Brain microvascular endothelial cell (primary cell): ENCODE measurements at regions not wholly inside any gene's neighbourhood (a gene's known extent, or its start where the extent isn't known, plus 50 kb on each side); places are given as distances from the start of the nearest gene placed in this dataset.

Source experiments
- DNase-seq: peaks from one replicate; pipeline ENCODE4 v3.0.0-alpha.2; 2020
- H3K27ac ChIP-seq: fragments of 250-450 bp; sonication (Bioruptor Pico); 2 replicates; pipeline ENCODE4 v1.5.1; 2020; ENCODE audit warnings: mild to moderate bottlenecking, moderate library complexity
- H3K27me3 ChIP-seq: fragments of 250-450 bp; sonication (Bioruptor Pico); replicated peaks from 2 replicates; pipeline ENCODE4 v1.5.1; 2020; ENCODE audit warnings: mild to moderate bottlenecking
- H3K36me3 ChIP-seq: fragments of 250-450 bp; sonication (Bioruptor Pico); replicated peaks from 2 replicates; pipeline ENCODE4 v1.5.1; 2020; ENCODE audit warnings: mild to moderate bottlenecking
- H3K4me3 ChIP-seq: 2 replicates; pipeline ENCODE4 v1.5.1; 2011; ENCODE audit warnings: low read depth, mild to moderate bottlenecking, control low read depth, low read length, moderate library complexity
- in situ Hi-C: cut with HindIII; loops from 2 replicates; pipeline ENCODE4 v1.10.0; 2017; ENCODE audit warnings: low sequenced_read_pairs, low pct_ligation_motif_present
- TF ChIP-seq, protein P1 (sequence below): IDR thresholded peaks from 2 replicates; pipeline ENCODE4 v1.5.1; 2011; ENCODE audit warnings: low read depth, mild to moderate bottlenecking, moderate library complexity, low read length, control low read depth, inconsistent platforms; ENCODE audit errors: missing control alignments

DNA sequence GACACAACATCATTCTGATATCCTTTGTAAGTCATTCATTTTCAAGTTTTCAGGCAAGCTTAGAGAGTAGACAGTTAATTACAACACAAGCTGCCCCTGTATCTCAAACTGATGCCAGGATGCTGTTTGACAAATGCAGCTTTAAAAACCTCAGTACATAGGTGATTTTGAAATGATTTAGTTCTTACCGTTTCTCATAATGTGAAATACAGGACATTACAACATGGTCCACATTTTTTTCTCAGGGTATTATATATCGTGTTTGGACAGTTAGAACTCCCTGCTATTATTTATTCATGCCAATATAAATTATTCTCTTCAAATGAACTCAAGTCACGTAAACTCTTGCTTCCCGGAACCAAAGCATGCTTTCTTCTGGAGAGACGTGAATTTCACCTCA is 1013.9 kb downstream of the EPHA3 start:
- Histone ChIP-seq H3K4me3 (no peak overlapping the region), H3K36me3 (no peaks in the 10 kb centered on the region), H3K27me3 (no peaks in the 10 kb centered on the region), H3K27ac (no peak overlapping the region)
- in situ Hi-C loops = no loop called here
- DNase-seq = no peak
- TF ChIP-seq, protein P1, sequence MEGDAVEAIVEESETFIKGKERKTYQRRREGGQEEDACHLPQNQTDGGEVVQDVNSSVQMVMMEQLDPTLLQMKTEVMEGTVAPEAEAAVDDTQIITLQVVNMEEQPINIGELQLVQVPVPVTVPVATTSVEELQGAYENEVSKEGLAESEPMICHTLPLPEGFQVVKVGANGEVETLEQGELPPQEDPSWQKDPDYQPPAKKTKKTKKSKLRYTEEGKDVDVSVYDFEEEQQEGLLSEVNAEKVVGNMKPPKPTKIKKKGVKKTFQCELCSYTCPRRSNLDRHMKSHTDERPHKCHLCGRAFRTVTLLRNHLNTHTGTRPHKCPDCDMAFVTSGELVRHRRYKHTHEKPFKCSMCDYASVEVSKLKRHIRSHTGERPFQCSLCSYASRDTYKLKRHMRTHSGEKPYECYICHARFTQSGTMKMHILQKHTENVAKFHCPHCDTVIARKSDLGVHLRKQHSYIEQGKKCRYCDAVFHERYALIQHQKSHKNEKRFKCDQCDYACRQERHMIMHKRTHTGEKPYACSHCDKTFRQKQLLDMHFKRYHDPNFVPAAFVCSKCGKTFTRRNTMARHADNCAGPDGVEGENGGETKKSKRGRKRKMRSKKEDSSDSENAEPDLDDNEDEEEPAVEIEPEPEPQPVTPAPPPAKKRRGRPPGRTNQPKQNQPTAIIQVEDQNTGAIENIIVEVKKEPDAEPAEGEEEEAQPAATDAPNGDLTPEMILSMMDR = no peak

DNA sequence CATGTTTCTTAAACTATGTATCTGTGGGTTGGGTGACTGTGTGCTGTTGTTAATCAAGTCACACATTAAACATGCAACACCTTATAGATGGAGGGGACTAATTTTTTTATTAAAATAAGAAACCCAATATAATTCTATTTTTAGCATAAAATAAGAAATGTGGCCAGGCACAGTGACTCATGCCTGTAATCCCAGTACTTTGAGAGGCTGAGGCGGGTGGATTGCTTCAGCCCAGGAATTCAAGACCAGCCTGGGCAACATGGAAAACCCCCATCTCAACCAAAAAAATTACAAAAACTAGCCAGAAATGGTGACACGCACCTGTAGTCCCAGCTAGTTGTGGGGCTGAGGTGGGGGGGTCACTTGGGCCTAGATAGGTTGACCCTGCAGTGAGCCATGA is 1021.0 kb downstream of the EPHA3 start:
- Histone ChIP-seq H3K27me3 (no peaks in the 10 kb centered on the region), H3K36me3 (no peaks in the 10 kb centered on the region), H3K4me3 (no peak overlapping the region), H3K27ac (no peak overlapping the region)
- in situ Hi-C loops = no loop called here
- TF ChIP-seq, protein P1 = no peak
- DNase-seq = peak; percentile 67

DNA sequence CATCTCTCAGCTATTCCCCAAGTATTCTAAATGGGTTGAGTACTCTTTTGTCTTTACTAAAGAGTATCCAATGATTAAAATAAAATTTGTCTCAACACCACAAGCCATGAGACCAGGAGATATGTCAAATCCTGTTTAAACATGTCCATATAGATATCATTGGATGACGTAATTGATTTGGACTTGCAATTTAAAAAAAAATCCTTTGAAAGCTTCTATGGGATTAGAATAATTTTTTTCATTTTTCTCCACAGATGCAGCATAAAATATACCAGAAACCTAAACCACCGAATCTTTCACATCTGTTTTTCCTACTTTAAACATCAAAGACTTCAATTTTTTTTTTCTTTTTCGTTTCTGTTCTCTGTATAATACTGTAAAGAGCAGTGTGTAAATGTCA is 1022.3 kb downstream of the EPHA3 start:
- Histone ChIP-seq H3K27me3 (no peaks in the 10 kb centered on the region), H3K4me3 (no peak overlapping the region), H3K36me3 (no peaks in the 10 kb centered on the region), H3K27ac (no peak overlapping the region)
- DNase-seq = no peak
- in situ Hi-C loops = no loop called here
- TF ChIP-seq, protein P1 = no peak

DNA sequence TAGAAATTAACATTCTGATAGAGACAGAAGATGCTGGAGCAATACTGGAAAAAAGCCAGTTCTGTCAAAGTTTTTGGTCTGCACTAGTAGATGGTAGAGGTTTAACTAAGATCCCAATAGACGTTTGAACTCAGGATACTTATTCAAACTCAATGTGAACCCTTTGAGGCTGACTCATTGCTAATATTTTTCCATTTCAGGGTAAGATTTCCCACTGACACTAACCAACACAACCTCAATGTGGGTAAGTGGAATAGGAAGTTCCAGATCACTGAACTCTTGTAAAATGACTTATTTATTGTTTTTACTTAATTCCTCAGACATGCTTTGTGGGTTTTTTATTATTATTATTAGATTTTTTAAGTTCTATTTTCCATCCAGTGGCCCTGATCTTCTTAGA is 1024.8 kb downstream of the EPHA3 start:
- Histone ChIP-seq H3K36me3 (no peaks in the 10 kb centered on the region), H3K4me3 (no peak overlapping the region), H3K27me3 (no peaks in the 10 kb centered on the region), H3K27ac (peak overlapping the region; percentile 4)
- TF ChIP-seq, protein P1 = no peak
- peak; percentile 38 for DNase-seq
- in situ Hi-C loops = no loop called here

DNA sequence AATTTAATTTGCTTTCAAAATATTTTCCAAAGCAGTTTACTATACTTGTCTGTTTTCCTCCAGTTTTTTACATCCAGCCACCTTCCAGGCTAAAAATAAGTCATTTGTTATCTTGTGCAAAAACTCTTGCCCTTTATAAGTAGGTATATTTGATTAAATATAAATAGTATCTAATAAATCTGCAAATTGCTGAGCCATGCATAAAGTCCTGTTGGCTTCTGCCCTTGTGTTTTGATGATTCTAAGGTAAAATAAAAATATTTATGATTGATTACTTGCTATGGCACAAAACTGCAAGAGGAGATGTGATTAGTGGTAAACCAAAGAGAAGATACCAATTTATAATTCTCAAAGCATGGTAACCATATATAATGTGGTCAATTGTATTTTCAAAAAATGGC is 1026.7 kb downstream of the EPHA3 start:
- DNase-seq = no peak
- TF ChIP-seq, protein P1 = no peak
- no peak overlapping the region for H3K27ac ChIP-seq
- H3K27me3 ChIP-seq = no peaks in the 10 kb centered on the region
- no peak overlapping the region for H3K4me3 ChIP-seq
- in situ Hi-C loops = no loop called here
- no peaks in the 10 kb centered on the region for H3K36me3 ChIP-seq

DNA sequence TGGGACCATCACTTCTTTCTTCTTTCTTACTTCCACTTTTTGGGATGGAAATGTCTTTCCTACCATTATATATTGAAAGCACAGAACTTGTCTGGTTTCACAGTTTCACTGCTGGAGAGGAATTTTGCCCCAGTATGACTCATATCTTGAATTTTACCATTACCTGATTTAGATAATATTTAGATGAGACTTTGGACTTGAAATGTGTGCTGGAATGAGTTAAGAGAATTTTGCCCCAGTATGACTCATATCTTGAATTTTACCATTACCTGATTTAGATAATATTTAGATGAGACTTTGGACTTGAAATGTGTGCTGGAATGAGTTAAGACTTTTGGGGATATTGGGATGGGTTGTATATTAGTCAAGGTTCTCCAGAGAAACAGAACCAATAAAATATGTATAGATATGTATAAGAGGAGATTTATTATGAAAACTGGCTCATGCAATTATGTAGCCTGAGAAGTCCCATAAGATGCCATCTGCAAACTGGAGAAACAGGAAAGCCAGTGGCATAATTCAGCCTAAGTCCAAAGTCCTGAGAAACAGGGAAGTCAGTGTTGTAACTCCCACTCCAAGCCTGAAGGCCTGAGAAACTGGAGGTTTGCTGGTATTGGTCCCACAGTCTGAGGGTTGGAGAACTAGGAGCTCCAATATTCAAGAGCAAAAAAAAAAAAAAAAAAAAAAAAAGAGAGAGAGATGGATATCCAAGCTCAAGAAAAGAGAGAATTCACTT is 1029.2 kb downstream of the EPHA3 start:
- no peaks in the 10 kb centered on the region for H3K36me3 ChIP-seq
- DNase-seq = no peak
- no peaks in the 10 kb centered on the region for H3K27me3 ChIP-seq
- no peak overlapping the region for H3K27ac ChIP-seq
- in situ Hi-C loops = no loop called here
- TF ChIP-seq, protein P1 = no peak
- no peak overlapping the region for H3K4me3 ChIP-seq
